GM19438 (cell line): ENCODE measurements at regions not wholly inside any gene's neighbourhood (a gene's known extent, or its start where the extent isn't known, plus 50 kb on each side); places are given as distances from the start of the nearest gene placed in this dataset.

Experiments
- ATAC-seq: cut with Tn5 transposase; IDR thresholded peaks from one replicate; pipeline ENCODE4 v1.9.1; 2021; ENCODE audit warnings: low read depth; ENCODE audit not compliant: unreplicated experiment

- no peak for ATAC-seq
Observed at GRCh38 chr13:106879806-106880205, 311.9 kb upstream of the ARGLU1 start.

GRCh38 chr13:106874323-106874722, 306.4 kb upstream of the ARGLU1 start:
- ATAC-seq = no peak

- no peak for ATAC-seq
Observed at GRCh38 chr13:106873810-106874209, 305.9 kb upstream of the ARGLU1 start.

GRCh38 chr13:106867249-106867648, 299.3 kb upstream of the ARGLU1 start:
- ATAC-seq = no peak

- ATAC-seq = no peak
Observed at GRCh38 chr13:106865716-106866440, 297.9 kb upstream of the ARGLU1 start.

- ATAC-seq = no peak
Observed at GRCh38 chr13:106859533-106859904, 291.6 kb upstream of the ARGLU1 start.

GRCh38 chr13:106858903-106859532, 291.1 kb upstream of the ARGLU1 start:
- no peak for ATAC-seq

GRCh38 chr13:106852436-106852835, 284.5 kb upstream of the ARGLU1 start:
- no peak for ATAC-seq

GRCh38 chr13:106850973-106851650, 283.2 kb upstream of the ARGLU1 start:
- no peak for ATAC-seq

- no peak for ATAC-seq
Observed at GRCh38 chr13:106846571-106847448, 278.9 kb upstream of the ARGLU1 start.

- no peak for ATAC-seq
Observed at GRCh38 chr13:106836186-106836802, 268.4 kb upstream of the ARGLU1 start.

- no peak for ATAC-seq
Observed at GRCh38 chr13:106835477-106835876, 267.5 kb upstream of the ARGLU1 start.

GRCh38 chr13:106821979-106822378, 254.0 kb upstream of the ARGLU1 start:
- no peak for ATAC-seq

GRCh38 chr13:106819413-106820180, 251.7 kb upstream of the ARGLU1 start:
- ATAC-seq = no peak

GRCh38 chr13:106818971-106819370, 251.0 kb upstream of the ARGLU1 start:
- ATAC-seq = no peak

- no peak for ATAC-seq
Observed at GRCh38 chr13:106815545-106815944, 247.6 kb upstream of the ARGLU1 start.

GRCh38 chr13:106814463-106814862, 246.5 kb upstream of the ARGLU1 start:
- no peak for ATAC-seq

- ATAC-seq = no peak
Observed at GRCh38 chr13:106810069-106810468, 242.1 kb upstream of the ARGLU1 start.

- no peak for ATAC-seq
Observed at GRCh38 chr13:106804991-106805390, 237.1 kb upstream of the ARGLU1 start.

GRCh38 chr13:106802917-106803316, 235.0 kb upstream of the ARGLU1 start:
- ATAC-seq = no peak
